HG03025 (cell line): ENCODE measurements at regions not wholly inside any gene's neighbourhood (a gene's known extent, or its start where the extent isn't known, plus 50 kb on each side); places are given as distances from the start of the nearest gene placed in this dataset.

Experiments used
- ATAC-seq: cut with Tn5 transposase; IDR thresholded peaks from one replicate; pipeline ENCODE4 v1.9.1; 2021; ENCODE audit warnings: mild to moderate bottlenecking, moderate library complexity; ENCODE audit not compliant: unreplicated experiment, low FRiP score

- ATAC-seq = no peak
Measured at GRCh38 chr14:81668626-81669274, 135.1 kb upstream of the SEL1L start.

GRCh38 chr14:81669308-81669707 lies 135.7 kb upstream of the SEL1L start:
- no peak for ATAC-seq

DNA sequence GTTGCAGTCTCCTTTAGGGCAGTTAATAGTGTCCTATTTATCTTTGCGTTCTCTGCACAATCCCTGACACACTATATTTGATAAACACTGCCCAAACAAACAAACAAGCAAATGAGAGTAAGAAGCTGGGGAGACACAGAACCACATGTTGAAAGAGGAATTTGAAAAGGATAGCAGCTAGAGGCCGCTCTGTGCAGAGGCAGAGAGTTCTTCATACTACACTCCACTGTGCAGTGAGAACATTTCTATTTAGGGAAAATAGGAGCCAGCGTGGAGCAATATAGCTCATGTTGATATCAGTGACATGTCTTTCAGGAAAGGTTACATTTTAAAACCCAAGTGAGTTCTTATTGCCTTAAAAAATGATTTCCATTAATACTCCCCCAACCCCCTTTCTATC lies 140.3 kb upstream of the SEL1L start:
- no peak for ATAC-seq

GRCh38 chr14:81676395-81676794 lies 142.7 kb upstream of the SEL1L start:
- no peak for ATAC-seq

- no peak for ATAC-seq
Measured at GRCh38 chr14:81676879-81677278, 143.2 kb upstream of the SEL1L start.

DNA sequence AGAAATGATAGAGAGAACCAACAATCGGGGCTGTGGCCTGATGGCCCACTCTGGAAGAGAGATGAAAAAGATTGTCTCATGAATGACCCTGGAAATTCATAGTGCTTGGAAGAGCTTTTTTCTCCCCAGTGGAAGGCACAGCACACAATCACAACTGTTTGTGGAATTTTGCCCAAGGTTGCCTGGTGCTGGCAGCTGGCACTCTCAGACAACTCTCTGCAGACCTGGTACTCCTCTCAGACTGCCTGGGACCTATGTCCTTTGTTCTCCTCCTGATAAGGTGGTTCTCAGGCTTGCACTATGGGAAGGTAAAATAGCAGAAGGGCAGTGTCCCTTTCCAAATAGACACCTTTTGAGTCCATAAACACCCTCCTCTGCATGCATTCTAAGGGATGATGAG lies 144.1 kb upstream of the SEL1L start:
- ATAC-seq = no peak

GRCh38 chr14:81679226-81679625 lies 145.6 kb upstream of the SEL1L start:
- ATAC-seq = no peak

DNA sequence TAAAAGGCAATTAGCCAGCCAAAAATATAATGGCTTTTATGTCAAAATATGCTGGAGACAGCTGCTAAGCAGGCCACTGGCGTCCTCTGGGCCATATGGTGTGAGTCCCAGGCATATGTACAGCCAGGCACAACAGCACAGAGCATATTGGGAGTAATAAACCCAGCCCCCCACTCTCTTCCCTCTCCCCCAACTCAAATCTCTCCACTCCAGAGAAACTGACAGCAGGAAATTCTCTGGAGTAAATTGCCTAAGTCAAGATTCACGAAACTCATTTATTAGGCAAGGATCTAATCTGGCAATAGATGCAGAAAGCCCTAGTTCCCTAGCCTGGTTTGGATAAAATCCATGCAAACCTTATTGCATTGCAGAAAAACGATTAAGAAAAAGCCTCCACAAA lies 147.9 kb upstream of the SEL1L start:
- no peak for ATAC-seq

- ATAC-seq = no peak
Measured at GRCh38 chr14:81682134-81682533, 148.5 kb upstream of the SEL1L start.

DNA sequence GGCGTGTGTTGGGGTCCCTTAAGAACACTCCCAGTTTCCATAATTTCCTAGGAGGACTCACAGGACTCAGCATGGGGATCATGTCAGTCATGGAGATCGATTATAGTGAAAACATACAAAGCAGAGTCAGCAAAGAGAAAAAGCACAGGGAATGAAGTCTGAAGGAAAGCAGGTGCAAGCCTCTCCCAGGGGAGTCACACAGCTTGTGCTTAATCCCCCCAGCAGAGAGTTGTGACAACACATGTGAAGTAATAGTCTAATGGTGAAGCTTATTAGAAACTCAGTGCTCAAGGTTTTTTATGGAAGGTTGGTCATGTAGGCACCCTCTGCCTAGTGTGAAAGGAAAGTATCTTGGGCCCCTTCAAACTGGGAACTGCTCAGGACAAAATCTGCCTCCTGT lies 149.0 kb upstream of the SEL1L start:
- no peak for ATAC-seq

DNA sequence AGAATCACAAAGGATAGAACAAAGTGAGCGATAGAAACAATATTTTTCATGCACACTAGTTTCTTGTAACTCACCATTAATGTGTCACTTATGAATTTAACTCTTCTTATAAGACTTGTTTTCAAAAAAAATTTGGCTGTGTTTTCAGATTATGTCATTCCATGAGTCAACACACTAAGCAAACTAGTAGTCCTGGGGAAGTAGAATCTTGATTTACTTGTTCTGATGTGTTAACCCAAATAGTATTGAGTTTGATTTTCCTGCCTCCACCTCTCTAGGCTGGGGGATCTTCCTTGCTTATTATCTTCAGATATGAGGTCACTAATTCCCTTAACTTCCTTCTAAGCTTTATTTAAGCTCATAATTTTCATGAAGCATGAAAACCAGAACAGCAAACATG lies 151.0 kb upstream of the SEL1L start:
- ATAC-seq = no peak

- ATAC-seq = no peak
Measured at GRCh38 chr14:81686512-81686911, 152.9 kb upstream of the SEL1L start.

DNA sequence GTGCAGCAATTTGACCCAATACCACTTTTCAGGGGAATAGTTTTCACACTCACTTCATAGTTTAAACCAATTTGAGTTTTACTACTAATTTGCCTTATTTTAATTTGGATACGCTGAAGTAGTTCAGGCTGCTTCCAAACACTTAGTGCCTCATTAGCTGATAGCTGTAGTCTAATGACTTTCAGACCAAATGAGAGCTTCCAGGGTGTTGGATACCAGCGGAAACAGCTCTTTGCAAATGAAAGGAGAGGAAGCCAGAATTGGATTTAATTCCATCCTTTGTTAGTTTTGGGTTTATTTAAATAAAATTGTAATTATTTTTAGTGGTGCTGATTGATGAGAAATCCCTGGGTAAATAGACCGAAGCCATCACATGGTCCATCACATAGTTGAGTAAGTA lies 158.3 kb upstream of the SEL1L start:
- ATAC-seq = no peak

DNA sequence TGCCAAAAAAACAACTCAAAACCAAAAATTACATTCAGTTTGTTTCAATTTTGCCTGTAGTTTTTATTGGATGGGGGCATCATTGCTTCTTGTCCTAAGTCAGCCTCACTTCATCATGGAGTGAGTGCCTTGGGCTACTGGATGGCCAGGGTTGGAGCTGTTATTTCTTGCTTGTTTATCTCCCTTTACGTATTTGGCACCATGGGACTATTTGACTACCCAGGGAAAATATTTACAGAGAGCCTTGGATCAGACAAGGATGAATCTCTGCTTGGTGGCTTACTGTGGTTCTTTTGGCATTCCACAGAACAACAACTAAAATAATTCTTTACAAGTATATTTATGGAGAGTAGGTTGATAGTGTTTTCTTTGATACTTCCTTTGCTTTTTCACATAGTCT lies 160.8 kb upstream of the SEL1L start:
- no peak for ATAC-seq

GRCh38 chr14:81709681-81710080 lies 176.0 kb upstream of the SEL1L start:
- no peak for ATAC-seq

DNA sequence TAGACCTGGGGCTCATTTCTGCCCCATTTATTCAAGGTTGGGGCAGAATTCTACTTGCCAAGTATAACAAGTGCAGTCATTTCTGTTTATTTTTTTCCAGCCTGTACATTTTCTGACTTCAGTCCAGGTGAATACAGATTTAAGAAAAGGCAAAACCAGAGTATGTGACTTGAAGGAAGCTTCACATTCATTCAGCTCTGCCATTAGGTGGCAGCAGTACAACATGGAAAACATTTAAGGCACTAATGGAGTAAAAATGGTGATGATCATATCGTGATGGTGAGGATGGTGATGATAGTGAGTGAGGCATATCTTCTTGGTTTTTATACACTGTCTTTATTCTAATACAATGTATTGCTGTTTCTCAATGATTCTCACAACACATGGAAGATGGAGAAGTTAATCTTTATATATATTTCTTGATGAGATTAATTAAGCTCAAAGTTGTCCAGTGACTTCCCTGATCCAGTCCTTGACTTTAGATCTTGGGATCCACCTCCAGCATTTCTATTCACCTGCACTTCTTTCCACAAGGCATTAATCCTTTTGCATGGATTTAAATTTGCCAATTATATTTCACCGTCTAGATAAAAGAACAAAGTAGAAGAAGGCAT lies 176.7 kb upstream of the SEL1L start:
- ATAC-seq = no peak

DNA sequence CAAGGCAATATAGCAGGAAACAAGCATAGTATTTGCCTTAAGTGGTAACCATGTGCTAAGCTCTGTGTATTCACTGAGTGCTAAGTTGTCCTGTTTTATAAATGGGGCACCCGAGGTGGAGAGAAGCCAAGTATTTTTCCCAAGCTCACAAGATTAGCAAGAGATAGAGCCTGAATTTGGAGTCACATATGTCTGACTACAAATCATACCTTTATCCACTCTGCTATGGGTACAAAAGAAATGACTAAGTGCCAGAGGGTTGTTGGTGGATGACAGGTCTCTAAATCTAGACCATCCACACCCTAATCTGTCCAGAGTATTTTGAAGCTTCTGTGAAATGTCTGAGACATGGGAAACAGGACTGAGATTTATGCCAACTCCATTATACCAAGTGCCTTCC lies 182.1 kb upstream of the SEL1L start:
- ATAC-seq = no peak

GRCh38 chr14:81716953-81717352 lies 183.3 kb upstream of the SEL1L start:
- no peak for ATAC-seq

- no peak for ATAC-seq
Measured at GRCh38 chr14:81723956-81724355, 190.3 kb upstream of the SEL1L start.

DNA sequence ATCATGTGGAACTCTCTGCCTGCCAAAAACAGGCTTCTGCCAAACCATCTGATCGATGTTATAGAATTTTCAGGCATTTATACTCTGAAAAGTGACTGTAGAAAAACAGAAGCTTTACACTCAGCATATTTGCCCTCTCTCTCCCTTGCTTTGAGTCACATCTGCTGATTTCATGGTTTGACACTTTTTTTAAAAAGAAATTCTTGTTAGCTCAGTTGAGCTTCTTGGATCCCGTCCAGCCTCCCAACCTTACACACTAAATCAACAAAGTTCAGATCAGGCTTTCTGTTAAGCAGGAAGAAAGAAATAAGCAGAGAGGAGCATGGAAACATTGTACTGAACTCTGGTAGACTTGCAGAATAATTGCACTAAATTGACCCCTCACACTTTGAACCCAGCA lies 193.6 kb upstream of the SEL1L start:
- ATAC-seq = no peak

GRCh38 chr14:81728447-81728846 lies 194.8 kb upstream of the SEL1L start:
- ATAC-seq = no peak

GRCh38 chr14:81729622-81730021 lies 196.0 kb upstream of the SEL1L start:
- ATAC-seq = no peak

GRCh38 chr14:81737938-81738337 lies 204.3 kb upstream of the SEL1L start:
- ATAC-seq = no peak
